HG03442 (cell line): ENCODE measurements at regions not wholly inside any gene's neighbourhood (a gene's known extent, or its start where the extent isn't known, plus 50 kb on each side); places are given as distances from the start of the nearest gene placed in this dataset.
"Not testable (repeated sequence)": the region's sequence is repeated elsewhere in the genome, so short reads cannot be mapped to it uniquely, and the experiment has no call there.

Experiments
- ATAC-seq: cut with Tn5 transposase; IDR thresholded peaks from one replicate; pipeline ENCODE4 v1.9.1; 2021; ENCODE audit warnings: mild to moderate bottlenecking, moderate library complexity; ENCODE audit not compliant: unreplicated experiment

- ATAC-seq = no peak
These were observed 118.3 kb downstream of the EXOC5 start for GRCh38 chr14:57150449-57150848.

- ATAC-seq = no peak
These were observed 129.5 kb downstream of the EXOC5 start for GRCh38 chr14:57139173-57139572.

GRCh38 chr14:57136669-57137328 lies 131.9 kb downstream of the EXOC5 start:
- ATAC-seq = no peak

- not testable (repeated sequence) for ATAC-seq
These were observed 140.9 kb downstream of the EXOC5 start for GRCh38 chr14:57127809-57128208.

GRCh38 chr14:57122129-57122528 lies 146.6 kb downstream of the EXOC5 start:
- no peak for ATAC-seq

- ATAC-seq = not testable (repeated sequence)
These were observed 156.5 kb downstream of the EXOC5 start for GRCh38 chr14:57112072-57112807.

GRCh38 chr14:57110411-57110810 lies 158.3 kb downstream of the EXOC5 start:
- not testable (repeated sequence) for ATAC-seq

- ATAC-seq = no peak
These were observed 177.6 kb downstream of the EXOC5 start for GRCh38 chr14:57091030-57091608.

- ATAC-seq = no peak
These were observed 178.8 kb downstream of the EXOC5 start for GRCh38 chr14:57089901-57090300.

- ATAC-seq = no peak
These were observed 180.9 kb downstream of the EXOC5 start for GRCh38 chr14:57087841-57088240.

GRCh38 chr14:57086271-57087162 lies 182.2 kb downstream of the EXOC5 start:
- ATAC-seq = no peak

- no peak for ATAC-seq
These were observed 182.9 kb downstream of the EXOC5 start for GRCh38 chr14:57085801-57086200.

- ATAC-seq = no peak
These were observed 183.7 kb downstream of the EXOC5 start for GRCh38 chr14:57085043-57085442.

- ATAC-seq = no peak
These were observed 188.0 kb downstream of the EXOC5 start for GRCh38 chr14:57080691-57081090.

- no peak for ATAC-seq
These were observed 190.7 kb downstream of the EXOC5 start for GRCh38 chr14:57078054-57078453.

GRCh38 chr14:57073986-57074385 lies 194.7 kb downstream of the EXOC5 start:
- ATAC-seq = no peak

GRCh38 chr14:57071639-57072038 lies 197.1 kb downstream of the EXOC5 start:
- no peak for ATAC-seq

GRCh38 chr14:57069702-57070101 lies 199.0 kb downstream of the EXOC5 start:
- ATAC-seq = no peak

GRCh38 chr14:57068511-57068910 lies 200.2 kb downstream of the EXOC5 start:
- ATAC-seq = no peak

GRCh38 chr14:57066887-57067513 lies 201.7 kb downstream of the EXOC5 start:
- ATAC-seq = peak; percentile 75

GRCh38 chr14:57066463-57066862 lies 202.2 kb downstream of the EXOC5 start:
- ATAC-seq = no peak
